ENCODE measurements at regions not wholly inside any gene's neighbourhood (a gene's known extent, or its start where the extent isn't known, plus 50 kb on each side); places are given as distances from the start of the nearest gene placed in this dataset.

GRCh38 chr4:38563707-38564495 is 100.1 kb upstream of the KLF3 start:
- no peak overlapping the region for H3K4me3 ChIP-seq (ENCODE audit: low read depth, low read length)
- DNase-seq (ENCODE audit: low read depth), result peak; percentile 44
- no peak for TF ChIP-seq CTCF (conservative IDR thresholded peaks at IDR 0.05; ENCODE audit: low read depth, low read length)

GRCh38 chr4:38565271-38566199 is 98.5 kb upstream of the KLF3 start:
- no peak overlapping the region for H3K4me3 ChIP-seq (ENCODE audit: low read depth, low read length)
- DNase-seq (ENCODE audit: low read depth), result peak; percentile 54
- no peak for TF ChIP-seq CTCF (conservative IDR thresholded peaks at IDR 0.05; ENCODE audit: low read depth, low read length)

- DNase-seq (ENCODE audit: low read depth), result no peak
- TF ChIP-seq CTCF (conservative IDR thresholded peaks at IDR 0.05; ENCODE audit: low read depth, low read length), result no peak
- H3K4me3 ChIP-seq (ENCODE audit: low read depth, low read length), result no peak overlapping the region
These were observed 97.1 kb upstream of the KLF3 start for GRCh38 chr4:38566806-38567398.

GRCh38 chr4:38567457-38567856 is 96.5 kb upstream of the KLF3 start:
- no peak overlapping the region for H3K4me3 ChIP-seq (ENCODE audit: low read depth, low read length)
- DNase-seq (ENCODE audit: low read depth), result no peak
- no peak for TF ChIP-seq CTCF (conservative IDR thresholded peaks at IDR 0.05; ENCODE audit: low read depth, low read length)

GRCh38 chr4:38568768-38569167 is 95.2 kb upstream of the KLF3 start:
- no peak for TF ChIP-seq CTCF (conservative IDR thresholded peaks at IDR 0.05; ENCODE audit: low read depth, low read length)
- DNase-seq (ENCODE audit: low read depth), result no peak
- no peak overlapping the region for H3K4me3 ChIP-seq (ENCODE audit: low read depth, low read length)

GRCh38 chr4:38570647-38571276 is 93.2 kb upstream of the KLF3 start:
- no peak for DNase-seq (ENCODE audit: low read depth)
- TF ChIP-seq CTCF (conservative IDR thresholded peaks at IDR 0.05; ENCODE audit: low read depth, low read length), result no peak
- no peak overlapping the region for H3K4me3 ChIP-seq (ENCODE audit: low read depth, low read length)
